CD14-positive monocyte (primary cell): ENCODE measurements at regions not wholly inside any gene's neighbourhood (a gene's known extent, or its start where the extent isn't known, plus 50 kb on each side); places are given as distances from the start of the nearest gene placed in this dataset.
A peak's percentile ranks its signal among the peaks of the same experiment; 100 is the strongest.

Experiments used
- DNase-seq, 3 donors: peaks; one replicate each; pipeline ENCODE4 v3.0.0-alpha.2; 2011 to 2022
- H2AFZ ChIP-seq: 2 replicates; pipeline ENCODE4 v1.6.0; 2012; ENCODE audit warnings: mild to moderate bottlenecking, low read depth, low read length, inconsistent platforms; ENCODE audit not compliant: insufficient read depth, poor library complexity, severe bottlenecking
- H3K27ac ChIP-seq, 2 donors: 1 replicate in 1 of 2; 2 replicates in 1 of 2; pipeline ENCODE4 v1.5.1; 2012 to 2013; ENCODE audit warnings: low read length in 2 of 2, control low read depth in 1 of 2, inconsistent platforms in 1 of 2, low read depth in 1 of 2, mild to moderate bottlenecking in 1 of 2
- H3K27me3 ChIP-seq, 2 donors: one replicate each; pipeline versions ENCODE4 v1.6.0 to v1.6.1; 2011 to 2013; ENCODE audit warnings: low read length in 2 of 2; ENCODE audit not compliant: control insufficient read depth in 2 of 2, insufficient read depth in 2 of 2
- H3K36me3 ChIP-seq, 2 donors: replicated peaks in 1 of 2; 1 replicate in 1 of 2; 2 replicates in 1 of 2; pipeline versions ENCODE4 v1.5.1 to v1.6.1; 2012 to 2013; ENCODE audit warnings: low read length in 2 of 2, control low read depth in 1 of 2, inconsistent platforms in 1 of 2, mild to moderate bottlenecking in 1 of 2; ENCODE audit not compliant: insufficient read depth in 2 of 2, control insufficient read depth in 1 of 2
- H3K4me1 ChIP-seq, 2 donors: 1 replicate in 1 of 2; 2 replicates in 1 of 2; pipeline versions ENCODE4 v1.5.1 to v1.6.1; 2012 to 2013; ENCODE audit warnings: low read length in 2 of 2, control low read depth in 1 of 2, inconsistent platforms in 1 of 2, mild to moderate bottlenecking in 1 of 2, moderate library complexity in 1 of 2; ENCODE audit not compliant: insufficient read depth in 2 of 2, control insufficient read depth in 1 of 2
- H3K4me2 ChIP-seq: replicated peaks from 2 replicates; pipeline ENCODE3; 2012; ENCODE audit warnings: low read length, moderate library complexity, mild to moderate bottlenecking; ENCODE audit not compliant: poor library complexity, severe bottlenecking; ENCODE audit errors: extremely low read depth
- H3K4me3 ChIP-seq, 3 experiments: fragments of 200-600 bp in 1 of 3; sonication (generic) in 1 of 3; replicated peaks in 1 of 3; 1 replicate in 2 of 3; 2 replicates in 1 of 3; pipeline ENCODE4 v1.5.1; 2011 to 2013; ENCODE audit warnings: low read length in 3 of 3, mild to moderate bottlenecking in 3 of 3, control low read depth in 2 of 3, low read depth in 2 of 3, inconsistent platforms in 1 of 3, moderate library complexity in 1 of 3
- H3K79me2 ChIP-seq: 2 replicates; pipeline ENCODE4 v1.6.0; 2012; ENCODE audit warnings: mild to moderate bottlenecking, control low read depth, inconsistent platforms, low read length, moderate library complexity; ENCODE audit not compliant: insufficient read depth
- H3K9ac ChIP-seq: 2 replicates; pipeline ENCODE4 v1.6.0; 2017; ENCODE audit warnings: low read length, mild to moderate bottlenecking; ENCODE audit not compliant: insufficient read depth, poor library complexity, severe bottlenecking
- H3K9me3 ChIP-seq, 2 donors: replicated peaks in 1 of 2; 1 replicate in 1 of 2; 2 replicates in 1 of 2; pipeline versions ENCODE4 v1.5.1 to v1.6.1; 2012 to 2013; ENCODE audit warnings: low read length in 2 of 2, control low read depth in 1 of 2; ENCODE audit not compliant: control insufficient read depth in 1 of 2, insufficient read depth in 1 of 2
- H4K20me1 ChIP-seq: 2 replicates; pipeline ENCODE4 v1.6.0; 2012; ENCODE audit warnings: mild to moderate bottlenecking, low read length, control low read depth, moderate library complexity; ENCODE audit not compliant: insufficient read depth
- H3K27ac Mint-ChIP-seq, 7 donors: one replicate each; pipeline ENCODE4 v1.8.0; 2020; ENCODE audit warnings: mild to moderate bottlenecking in 7 of 7, mixed read lengths in 7 of 7, moderate library complexity in 6 of 7, inconsistent platforms in 2 of 7
- H3K27me3 Mint-ChIP-seq, 3 donors: one replicate each; pipeline ENCODE4 v1.8.0; 2021 to 2022; ENCODE audit warnings: low read depth in 3 of 3, mild to moderate bottlenecking in 3 of 3, mixed read lengths in 3 of 3, moderate library complexity in 3 of 3, inconsistent platforms in 1 of 3
- H3K36me3 Mint-ChIP-seq, 2 donors: one replicate each; pipeline ENCODE4 v1.8.0; 2020; ENCODE audit warnings: mixed read lengths in 2 of 2, inconsistent platforms in 1 of 2, mild to moderate bottlenecking in 1 of 2
- H3K4me1 Mint-ChIP-seq: one replicate; pipeline ENCODE4 v1.8.0; 2020; ENCODE audit warnings: mild to moderate bottlenecking, mixed read lengths
- H3K4me3 Mint-ChIP-seq, 2 donors: one replicate each; pipeline ENCODE4 v1.8.0; 2020; ENCODE audit warnings: mild to moderate bottlenecking in 2 of 2, mixed read lengths in 2 of 2, moderate library complexity in 1 of 2
- H3K9me3 Mint-ChIP-seq, 7 donors: one replicate each; pipeline ENCODE4 v1.8.0; 2020 to 2022; ENCODE audit warnings: mixed read lengths in 7 of 7, mild to moderate bottlenecking in 6 of 7, moderate library complexity in 6 of 7, inconsistent platforms in 2 of 7
- WGBS: methylation state at CpG from one replicate; pipeline ENCODE4 v1.1.5; 2013; ENCODE audit warnings: missing lambda C conversion rate; ENCODE audit not compliant: insufficient coverage; 5-methylcytosine and 5-hydroxymethylcytosine counted together
- intact Hi-C, 2 donors: fragments of 100-400 bp; cut with micrococcal nuclease; formaldehyde crosslinking; loops; one replicate each; pipeline versions ENCODE4 v1.15.0 to v1.15.1; 2023
- TF ChIP-seq, protein P1 (sequence below): fragments of 200-600 bp; IDR thresholded peaks from one replicate; pipeline ENCODE4 v1.8.0; 2022; ENCODE audit warnings: antibody characterized with exemption, mild to moderate bottlenecking

DNA sequence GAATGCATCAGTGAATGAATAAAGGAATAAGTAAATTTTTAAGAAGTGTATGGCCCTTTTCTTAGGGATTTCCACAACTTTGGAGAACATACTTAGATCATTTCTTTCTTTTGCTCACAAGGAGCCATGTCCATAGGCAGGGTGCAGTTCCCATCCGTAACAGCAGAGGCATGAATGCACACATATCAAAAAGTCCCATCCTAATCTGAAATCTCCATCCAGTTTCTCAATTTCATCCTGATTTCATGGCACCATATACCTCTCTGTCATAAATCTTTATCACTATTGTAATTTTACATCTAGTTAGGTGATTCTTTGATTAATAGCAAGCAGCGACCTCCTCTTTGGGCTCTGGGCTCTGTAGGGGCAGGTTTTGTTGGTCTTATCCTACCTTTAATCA, 359.2 kb downstream of the RRAGC start:
- Histone ChIP-seq H4K20me1 (no peaks in the 10 kb centered on the region), H3K9ac (no peak overlapping the region), H3K36me3 (no peaks in the 10 kb centered on the region), H3K27me3 (peaks cover 0 to 7% of the 10 kb centered on the region in 2 donors), H2AFZ (peak overlapping the region; percentile 15), H3K79me2 (no peaks in the 10 kb centered on the region), H3K4me3 (no peak overlapping the region), H3K9me3 (no peaks in the 10 kb centered on the region), H3K4me1 (no peaks in the 10 kb centered on the region), H3K27ac (no peak overlapping the region), H3K4me2 (no peak overlapping the region)
- no CpG with 5 or more reads among the region's 2 CpGs for WGBS
- intact Hi-C loops = no loop called here
- Mint-ChIP-seq H3K27me3 (peaks cover 2 to 6% (median 5%) of the 10 kb centered on the region in 3 donors), H3K36me3 (no peaks in the 10 kb centered on the region), H3K4me3 (no peak overlapping the region), H3K9me3 (peaks cover 0 to 2% (median 0%) of the 10 kb centered on the region in 7 donors), H3K4me1 (peaks cover 35% of the 10 kb centered on the region), H3K27ac (no peak overlapping the region)
- TF ChIP-seq, protein P1, sequence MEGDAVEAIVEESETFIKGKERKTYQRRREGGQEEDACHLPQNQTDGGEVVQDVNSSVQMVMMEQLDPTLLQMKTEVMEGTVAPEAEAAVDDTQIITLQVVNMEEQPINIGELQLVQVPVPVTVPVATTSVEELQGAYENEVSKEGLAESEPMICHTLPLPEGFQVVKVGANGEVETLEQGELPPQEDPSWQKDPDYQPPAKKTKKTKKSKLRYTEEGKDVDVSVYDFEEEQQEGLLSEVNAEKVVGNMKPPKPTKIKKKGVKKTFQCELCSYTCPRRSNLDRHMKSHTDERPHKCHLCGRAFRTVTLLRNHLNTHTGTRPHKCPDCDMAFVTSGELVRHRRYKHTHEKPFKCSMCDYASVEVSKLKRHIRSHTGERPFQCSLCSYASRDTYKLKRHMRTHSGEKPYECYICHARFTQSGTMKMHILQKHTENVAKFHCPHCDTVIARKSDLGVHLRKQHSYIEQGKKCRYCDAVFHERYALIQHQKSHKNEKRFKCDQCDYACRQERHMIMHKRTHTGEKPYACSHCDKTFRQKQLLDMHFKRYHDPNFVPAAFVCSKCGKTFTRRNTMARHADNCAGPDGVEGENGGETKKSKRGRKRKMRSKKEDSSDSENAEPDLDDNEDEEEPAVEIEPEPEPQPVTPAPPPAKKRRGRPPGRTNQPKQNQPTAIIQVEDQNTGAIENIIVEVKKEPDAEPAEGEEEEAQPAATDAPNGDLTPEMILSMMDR = peak; percentile 18
- no peak for DNase-seq

DNA sequence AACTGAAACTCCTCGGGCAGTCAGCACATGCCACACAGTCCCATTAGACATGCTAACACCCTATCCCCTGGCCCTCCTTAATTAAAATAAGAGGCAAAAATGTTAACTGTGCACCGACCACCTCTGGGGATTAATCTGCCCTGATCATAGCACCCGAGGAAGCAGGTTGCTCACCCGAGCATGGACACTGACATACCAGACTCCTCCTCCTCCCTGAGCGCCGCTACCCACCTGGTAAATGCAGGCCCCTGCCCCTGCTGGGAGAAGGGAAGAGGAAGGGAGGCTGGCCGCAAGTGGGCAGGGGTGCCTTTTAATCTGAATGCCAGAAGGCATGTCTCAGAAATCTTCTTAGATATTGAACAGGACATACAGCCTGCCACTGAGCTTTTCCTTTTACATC, 360.9 kb downstream of the RRAGC start:
- peaks cover 21% of the 10 kb centered on the region for H3K4me1 Mint-ChIP-seq
- no peak overlapping the region for H3K4me3 ChIP-seq
- no peaks in the 10 kb centered on the region for H3K36me3 Mint-ChIP-seq
- H2AFZ ChIP-seq = no peak overlapping the region
- no peaks in the 10 kb centered on the region for H4K20me1 ChIP-seq
- no peak overlapping the region for H3K27ac ChIP-seq
- H3K79me2 ChIP-seq = no peaks in the 10 kb centered on the region
- H3K9ac ChIP-seq = peak overlapping the region; percentile 6
- peaks cover 0 to 7% of the 10 kb centered on the region in 2 donors for H3K27me3 ChIP-seq
- peaks cover 0 to 2% (median 0%) of the 10 kb centered on the region in 7 donors for H3K9me3 Mint-ChIP-seq
- DNase-seq = no peak
- H3K36me3 ChIP-seq = no peaks in the 10 kb centered on the region
- 40% methylated on average over 1 of the region's 7 CpGs for WGBS
- H3K4me1 ChIP-seq = no peaks in the 10 kb centered on the region
- intact Hi-C loops = no loop called here
- no peak overlapping the region for H3K4me3 Mint-ChIP-seq
- H3K27me3 Mint-ChIP-seq = peaks cover 2 to 9% (median 6%) of the 10 kb centered on the region in 3 donors
- no peak overlapping the region for H3K4me2 ChIP-seq
- TF ChIP-seq, protein P1 = no peak
- no peak overlapping the region for H3K27ac Mint-ChIP-seq
- H3K9me3 ChIP-seq = no peaks in the 10 kb centered on the region
